Lower lobe of right lung (tissue), 2 donors: ENCODE measurements at regions not wholly inside any gene's neighbourhood (a gene's known extent, or its start where the extent isn't known, plus 50 kb on each side); places are given as distances from the start of the nearest gene placed in this dataset.

Experiments
- ATAC-seq, 2 donors: fragments of 200-7000 bp; cut with Tn5 transposase; one replicate each; pipeline ENCODE4 v1.9.1; 2020 to 2022; ENCODE audit warnings: mild to moderate bottlenecking in 2 of 2, moderate library complexity in 2 of 2
- DNase-seq: peaks from one replicate; pipeline ENCODE4 v3.0.0-alpha.2; 2020
- H3K27ac ChIP-seq: fragments of 200-600 bp; one replicate; pipeline ENCODE4 v1.8.0; 2022
- H3K27me3 ChIP-seq: fragments of 200-600 bp; one replicate; pipeline ENCODE4 v1.8.0; 2022; ENCODE audit warnings: low read depth
- H3K36me3 ChIP-seq: fragments of 200-600 bp; one replicate; pipeline ENCODE4 v1.8.0; 2022; ENCODE audit warnings: mild to moderate bottlenecking
- H3K4me1 ChIP-seq: fragments of 200-600 bp; one replicate; pipeline ENCODE4 v1.8.0; 2022
- H3K4me3 ChIP-seq: fragments of 200-600 bp; one replicate; pipeline ENCODE4 v1.8.0; 2022; ENCODE audit warnings: mild to moderate bottlenecking
- H3K9me3 ChIP-seq: fragments of 200-600 bp; one replicate; pipeline ENCODE4 v1.8.0; 2022
- intact Hi-C: fragments of 100-400 bp; cut with DNase I; formaldehyde crosslinking; loops from one replicate; pipeline ENCODE4 v1.11.0; 2022
- TF ChIP-seq, protein P1 (sequence below): fragments of 200-600 bp; IDR thresholded peaks from one replicate; pipeline ENCODE4 v1.8.0; 2022; ENCODE audit warnings: antibody characterized with exemption, mild to moderate bottlenecking
- donor health status: DM: no; HTN: yes; CAD: no; lungs with severe emphysema.

DNA sequence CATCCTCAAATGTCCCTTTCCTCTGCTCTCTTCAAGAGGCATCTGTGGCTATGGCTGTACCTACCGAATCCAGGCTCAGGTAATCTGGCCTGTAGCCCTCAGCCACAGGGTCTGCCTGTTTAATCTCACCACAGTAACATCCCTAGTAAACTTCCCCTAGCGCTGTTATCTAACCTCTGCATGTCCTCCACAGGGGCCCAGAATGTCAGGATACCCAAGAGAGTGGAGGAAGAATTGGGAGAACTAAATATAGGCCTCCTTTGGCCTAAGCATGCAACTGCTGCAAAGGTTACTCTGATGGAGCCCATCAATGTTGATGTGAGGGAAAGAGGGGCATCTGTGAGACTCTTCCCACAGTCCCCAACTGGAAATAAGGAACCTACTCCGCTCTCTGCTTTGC is 63.2 kb upstream of the IFNG-AS1 start:
- TF ChIP-seq, protein P1, sequence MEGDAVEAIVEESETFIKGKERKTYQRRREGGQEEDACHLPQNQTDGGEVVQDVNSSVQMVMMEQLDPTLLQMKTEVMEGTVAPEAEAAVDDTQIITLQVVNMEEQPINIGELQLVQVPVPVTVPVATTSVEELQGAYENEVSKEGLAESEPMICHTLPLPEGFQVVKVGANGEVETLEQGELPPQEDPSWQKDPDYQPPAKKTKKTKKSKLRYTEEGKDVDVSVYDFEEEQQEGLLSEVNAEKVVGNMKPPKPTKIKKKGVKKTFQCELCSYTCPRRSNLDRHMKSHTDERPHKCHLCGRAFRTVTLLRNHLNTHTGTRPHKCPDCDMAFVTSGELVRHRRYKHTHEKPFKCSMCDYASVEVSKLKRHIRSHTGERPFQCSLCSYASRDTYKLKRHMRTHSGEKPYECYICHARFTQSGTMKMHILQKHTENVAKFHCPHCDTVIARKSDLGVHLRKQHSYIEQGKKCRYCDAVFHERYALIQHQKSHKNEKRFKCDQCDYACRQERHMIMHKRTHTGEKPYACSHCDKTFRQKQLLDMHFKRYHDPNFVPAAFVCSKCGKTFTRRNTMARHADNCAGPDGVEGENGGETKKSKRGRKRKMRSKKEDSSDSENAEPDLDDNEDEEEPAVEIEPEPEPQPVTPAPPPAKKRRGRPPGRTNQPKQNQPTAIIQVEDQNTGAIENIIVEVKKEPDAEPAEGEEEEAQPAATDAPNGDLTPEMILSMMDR, result no peak
- no peak for DNase-seq
- Histone ChIP-seq H3K27me3 (no peaks in the 10 kb centered on the region), H3K27ac (no peak overlapping the region), H3K4me3 (no peak overlapping the region), H3K9me3 (no peaks in the 10 kb centered on the region), H3K36me3 (no peaks in the 10 kb centered on the region), H3K4me1 (no peaks in the 10 kb centered on the region)
- no peak for ATAC-seq
- intact Hi-C loops, result no loop called here

DNA sequence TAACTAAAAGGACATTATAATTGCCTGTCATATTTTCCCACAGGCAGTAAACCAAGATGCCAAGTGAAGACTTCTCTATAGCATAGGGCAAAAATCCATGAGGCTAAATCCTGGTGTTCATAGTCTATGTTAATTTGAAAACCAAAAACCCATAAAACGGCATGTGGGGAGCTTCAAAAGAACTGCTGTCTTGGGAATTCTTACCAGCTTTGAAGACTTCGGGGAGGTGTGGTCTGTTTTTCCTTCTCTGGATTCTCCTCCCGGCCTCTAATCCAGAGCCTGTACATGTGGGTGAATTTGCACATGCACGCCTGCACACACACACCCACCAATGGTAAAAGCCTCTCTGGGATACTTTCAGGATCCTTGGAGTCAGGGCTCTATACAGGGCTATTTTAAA is 61.9 kb upstream of the IFNG-AS1 start:
- Histone ChIP-seq H3K36me3 (no peaks in the 10 kb centered on the region), H3K9me3 (no peaks in the 10 kb centered on the region), H3K4me3 (no peak overlapping the region), H3K27me3 (no peaks in the 10 kb centered on the region), H3K4me1 (no peaks in the 10 kb centered on the region), H3K27ac (no peak overlapping the region)
- TF ChIP-seq, protein P1, result no peak
- intact Hi-C loops, result no loop called here
- ATAC-seq (no peak), DNase-seq (no peak)

DNA sequence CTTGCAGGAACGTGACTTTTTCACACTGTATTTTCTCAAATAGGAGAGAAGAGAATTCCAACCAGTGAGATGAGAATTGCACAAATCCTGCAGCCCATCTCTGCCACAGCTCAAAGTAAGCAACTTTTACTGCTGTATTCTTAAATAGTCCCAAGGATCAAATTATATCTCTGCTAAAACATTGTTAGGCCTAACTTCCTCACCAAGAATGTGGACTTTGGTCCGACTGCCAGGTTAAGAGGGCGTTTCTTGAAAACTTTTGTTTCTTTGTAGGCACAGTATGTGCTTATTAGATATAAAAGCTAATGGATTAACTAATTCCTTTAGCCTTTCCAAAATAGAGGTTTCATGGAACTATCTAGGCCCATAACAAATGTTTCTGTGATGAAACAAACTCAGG is 61.4 kb upstream of the IFNG-AS1 start:
- Histone ChIP-seq H3K9me3 (no peaks in the 10 kb centered on the region), H3K4me3 (no peak overlapping the region), H3K27ac (no peak overlapping the region), H3K27me3 (no peaks in the 10 kb centered on the region), H3K36me3 (no peaks in the 10 kb centered on the region), H3K4me1 (no peaks in the 10 kb centered on the region)
- intact Hi-C loops, result no loop called here
- ATAC-seq, result no peak
- TF ChIP-seq, protein P1, result no peak
- DNase-seq, result no peak

DNA sequence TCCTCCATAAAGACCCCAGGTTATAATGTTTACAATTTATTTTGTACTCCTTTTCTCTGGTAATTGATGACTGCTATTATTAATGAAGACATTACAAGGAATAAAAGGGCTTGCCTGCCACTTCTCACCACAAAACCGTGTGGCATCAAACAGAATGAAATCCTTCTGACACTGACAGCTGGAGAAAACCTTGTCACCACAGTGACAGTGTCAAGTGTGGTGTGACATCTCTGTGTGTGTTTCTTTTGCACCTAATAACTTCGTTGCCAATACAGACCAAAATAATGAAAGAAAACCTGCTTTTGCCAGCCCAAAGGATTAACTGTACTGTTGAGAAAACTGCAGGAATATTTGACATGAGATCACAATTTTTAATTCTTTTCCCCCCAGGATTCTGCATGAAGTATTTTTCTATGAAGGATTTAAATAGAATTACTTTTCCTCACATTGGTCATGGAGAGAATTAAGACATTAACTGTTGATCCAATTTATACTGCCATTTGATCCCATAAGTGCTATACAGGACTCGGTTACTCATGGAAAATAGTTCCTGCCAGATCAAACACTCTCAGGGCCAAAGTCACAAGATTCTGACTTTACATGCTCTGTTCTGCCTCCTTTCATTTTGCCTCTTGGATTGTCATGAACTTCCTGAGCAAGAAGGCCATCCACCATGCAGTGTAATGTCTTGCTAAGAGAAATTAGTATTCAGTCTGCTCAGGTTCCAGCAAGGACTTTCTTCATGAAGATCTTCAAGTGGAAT is 60.4 kb upstream of the IFNG-AS1 start:
- no peak for DNase-seq

DNA sequence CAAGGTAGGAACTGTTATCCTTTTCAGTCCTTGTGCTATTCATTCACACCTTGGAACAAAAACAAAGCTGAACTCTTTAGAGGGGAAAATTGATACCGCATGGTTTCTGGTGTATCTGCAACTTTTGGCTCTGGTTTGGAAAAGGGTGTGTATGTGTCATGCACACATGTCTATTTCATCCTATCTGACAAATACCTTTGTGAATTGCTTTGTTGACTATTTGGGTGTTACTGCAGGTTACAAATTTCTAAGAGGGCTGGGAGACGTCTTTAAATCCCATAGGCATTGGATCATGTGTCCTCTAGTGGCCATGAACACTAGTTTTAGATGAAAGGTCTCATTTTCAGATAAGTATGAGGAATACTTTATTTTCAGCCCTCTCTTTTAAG is 59.9 kb upstream of the IFNG-AS1 start:
- Histone ChIP-seq H3K9me3 (no peaks in the 10 kb centered on the region), H3K36me3 (no peaks in the 10 kb centered on the region), H3K4me1 (no peaks in the 10 kb centered on the region), H3K27me3 (no peaks in the 10 kb centered on the region), H3K27ac (no peak overlapping the region), H3K4me3 (no peak overlapping the region)
- intact Hi-C loops, result no loop called here
- no peak for ATAC-seq
- DNase-seq, result no peak
- TF ChIP-seq, protein P1, result no peak

More for the DNA sequence above, 60.4 kb upstream of the IFNG-AS1 start:
- H3K27ac ChIP-seq, result no peak overlapping the region
- intact Hi-C loops, result no loop called here
- no peak overlapping the region for H3K4me3 ChIP-seq
- TF ChIP-seq, protein P1, result no peak
- no peak for ATAC-seq
- no peaks in the 10 kb centered on the region for H3K27me3 ChIP-seq
- no peaks in the 10 kb centered on the region for H3K9me3 ChIP-seq
- H3K4me1 ChIP-seq, result no peaks in the 10 kb centered on the region
- H3K36me3 ChIP-seq, result no peaks in the 10 kb centered on the region
